Stomach (tissue), 4 donors: ENCODE measurements at regions not wholly inside any gene's neighbourhood (a gene's known extent, or its start where the extent isn't known, plus 50 kb on each side); places are given as distances from the start of the nearest gene placed in this dataset.

ENCODE experiments used
- EP300 ChIP-seq: sonication (generic); formaldehyde crosslinking; IDR thresholded peaks from one replicate; pipeline ENCODE4 v1.6.1; 2017; ENCODE audit warnings: antibody characterized with exemption
- POLR2A ChIP-seq, 4 donors: fragments of 450-650 bp; IDR thresholded peaks; one replicate each; pipeline ENCODE4 v1.6.1; 2016; ENCODE audit warnings: antibody characterized with exemption in 4 of 4, control low read depth in 2 of 4, mild to moderate bottlenecking in 1 of 4, moderate library complexity in 1 of 4
- TF ChIP-seq, protein P1 (sequence below), 7 experiments: fragments of 450-650 bp in 4 of 7; fragments of 200-600 bp in 3 of 7; sonication (generic) in 3 of 7; IDR thresholded peaks; one replicate each; pipeline ENCODE4 v1.5.1; 2016 to 2019; ENCODE audit warnings: antibody characterized with exemption in 7 of 7, control low read depth in 2 of 7, mild to moderate bottlenecking in 1 of 7

DNA sequence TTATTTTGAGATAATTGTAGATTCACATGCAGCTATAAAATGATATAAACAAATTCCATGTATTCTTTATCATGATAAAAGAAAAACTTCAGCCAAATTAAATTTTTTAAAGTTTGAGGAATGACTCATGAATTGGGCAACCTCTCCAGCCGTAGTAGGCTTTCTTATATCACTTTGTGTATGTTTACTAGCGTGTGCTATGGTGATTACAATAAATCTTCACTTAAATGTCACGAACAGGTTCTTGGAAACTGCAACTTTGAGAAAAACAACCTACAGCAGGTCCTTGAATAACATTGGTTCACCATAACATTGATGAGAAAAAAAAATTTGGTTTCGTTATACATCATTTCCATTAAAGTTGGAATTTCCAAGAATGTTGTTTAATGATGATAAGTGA lies 730.9 kb upstream of the TYRP1 start:
- TF ChIP-seq, protein P1, sequence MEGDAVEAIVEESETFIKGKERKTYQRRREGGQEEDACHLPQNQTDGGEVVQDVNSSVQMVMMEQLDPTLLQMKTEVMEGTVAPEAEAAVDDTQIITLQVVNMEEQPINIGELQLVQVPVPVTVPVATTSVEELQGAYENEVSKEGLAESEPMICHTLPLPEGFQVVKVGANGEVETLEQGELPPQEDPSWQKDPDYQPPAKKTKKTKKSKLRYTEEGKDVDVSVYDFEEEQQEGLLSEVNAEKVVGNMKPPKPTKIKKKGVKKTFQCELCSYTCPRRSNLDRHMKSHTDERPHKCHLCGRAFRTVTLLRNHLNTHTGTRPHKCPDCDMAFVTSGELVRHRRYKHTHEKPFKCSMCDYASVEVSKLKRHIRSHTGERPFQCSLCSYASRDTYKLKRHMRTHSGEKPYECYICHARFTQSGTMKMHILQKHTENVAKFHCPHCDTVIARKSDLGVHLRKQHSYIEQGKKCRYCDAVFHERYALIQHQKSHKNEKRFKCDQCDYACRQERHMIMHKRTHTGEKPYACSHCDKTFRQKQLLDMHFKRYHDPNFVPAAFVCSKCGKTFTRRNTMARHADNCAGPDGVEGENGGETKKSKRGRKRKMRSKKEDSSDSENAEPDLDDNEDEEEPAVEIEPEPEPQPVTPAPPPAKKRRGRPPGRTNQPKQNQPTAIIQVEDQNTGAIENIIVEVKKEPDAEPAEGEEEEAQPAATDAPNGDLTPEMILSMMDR (IDR thresholded peaks at IDR 0.05): no peak
- no peak for TF ChIP-seq EP300
- no peak for TF ChIP-seq POLR2A (IDR thresholded peaks at IDR 0.05)
